OCI-LY1 (cell line): ENCODE measurements at regions not wholly inside any gene's neighbourhood (a gene's known extent, or its start where the extent isn't known, plus 50 kb on each side); places are given as distances from the start of the nearest gene placed in this dataset.

ENCODE experiments used
- H2AFZ ChIP-seq: fragments of 200-600 bp; sonication (generic), shearing (Covaris generic); 2 replicates; pipeline ENCODE4 v1.6.0; 2014; ENCODE audit warnings: antibody characterized with exemption, mild to moderate bottlenecking, low read length
- H3F3A ChIP-seq: fragments of 200-600 bp; sonication (generic), shearing (Covaris generic); 2 replicates; pipeline ENCODE4 v1.6.0; 2014; ENCODE audit warnings: mild to moderate bottlenecking, antibody characterized with exemption, low read length, moderate library complexity; ENCODE audit not compliant: insufficient read depth
- H3K27ac ChIP-seq: fragments of 200-600 bp; sonication (generic); 2 replicates; pipeline ENCODE4 v1.5.1; 2014; ENCODE audit warnings: low read length, mixed run types, mild to moderate bottlenecking, low read depth; ENCODE audit not compliant: poor library complexity, severe bottlenecking
- H3K27me3 ChIP-seq: fragments of 200-600 bp; sonication (generic); 2 replicates; pipeline ENCODE4 v1.6.0; 2014; ENCODE audit warnings: antibody characterized with exemption, mild to moderate bottlenecking, low read length, moderate library complexity; ENCODE audit not compliant: insufficient read depth
- H3K36me3 ChIP-seq: fragments of 200-600 bp; sonication (generic); 2 replicates; pipeline ENCODE4 v1.6.1; 2014; ENCODE audit warnings: mild to moderate bottlenecking, antibody characterized with exemption, low read length, moderate library complexity, mixed read lengths; ENCODE audit not compliant: insufficient read depth
- H3K4me1 ChIP-seq: fragments of 200-600 bp; sonication (generic); 2 replicates; pipeline ENCODE4 v1.5.1; 2014; ENCODE audit warnings: mild to moderate bottlenecking, low read length, moderate library complexity; ENCODE audit not compliant: insufficient read depth, severe bottlenecking
- H3K4me2 ChIP-seq: fragments of 200-600 bp; sonication (generic), shearing (Covaris generic); 2 replicates; pipeline ENCODE4 v1.6.1; 2014; ENCODE audit warnings: low read length
- H3K4me3 ChIP-seq: fragments of 200-600 bp; sonication (generic); 2 replicates; pipeline ENCODE4 v1.5.1; 2014; ENCODE audit warnings: low read length, low read depth, mild to moderate bottlenecking, mixed read lengths; ENCODE audit not compliant: poor library complexity, severe bottlenecking
- H3K79me2 ChIP-seq: fragments of 200-600 bp; shearing (Covaris generic); 2 replicates; pipeline ENCODE4 v1.6.1; 2016; ENCODE audit warnings: mixed run types, low read length, mixed read lengths; ENCODE audit not compliant: insufficient read depth
- H3K9ac ChIP-seq: fragments of 200-600 bp; sonication (generic), shearing (Covaris generic); 2 replicates; pipeline ENCODE4 v1.6.1; 2014; ENCODE audit warnings: mild to moderate bottlenecking, low read length, mixed read lengths
- H3K9me2 ChIP-seq: fragments of 200-600 bp; sonication (generic), shearing (Covaris generic); 2 replicates; pipeline ENCODE4 v1.6.1; 2014; ENCODE audit warnings: low read depth, mild to moderate bottlenecking, low read length, mixed read lengths
- H3K9me3 ChIP-seq: fragments of 200-600 bp; shearing (Covaris generic); 2 replicates; pipeline ENCODE4 v1.6.1; 2014; ENCODE audit warnings: low read length, mixed read lengths
- H4K20me1 ChIP-seq: fragments of 200-600 bp; sonication (generic), shearing (Covaris generic); 2 replicates; pipeline ENCODE4 v1.6.0; 2016; ENCODE audit warnings: mild to moderate bottlenecking, low read length; ENCODE audit not compliant: insufficient read depth
- CTCF ChIP-seq: fragments of 200-600 bp; sonication (generic), shearing (Covaris generic); IDR thresholded peaks from 2 replicates; pipeline ENCODE4 v1.5.1; 2017; ENCODE audit warnings: mild to moderate bottlenecking, antibody characterized with exemption, low read length, moderate library complexity, mixed read lengths
- EZH2 ChIP-seq: fragments of 200-600 bp; sonication (generic), shearing (Covaris generic); IDR thresholded peaks from 2 replicates; pipeline ENCODE4 v1.8.0; 2017; ENCODE audit warnings: borderline replicate concordance, mixed run types, mild to moderate bottlenecking, antibody characterized with exemption, low read length, moderate library complexity, mixed read lengths

GRCh38 chr3:35932995-35933394, 293.7 kb downstream of the ARPP21 start:
- no peaks in the 10 kb centered on the region for H3F3A ChIP-seq
- no peaks in the 10 kb centered on the region for H4K20me1 ChIP-seq
- no peaks in the 10 kb centered on the region for H3K9me3 ChIP-seq
- TF ChIP-seq EZH2, result no peak
- no peak for TF ChIP-seq CTCF
- no peak overlapping the region for H3K27ac ChIP-seq
- no peak overlapping the region for H3K9ac ChIP-seq
- no peaks in the 10 kb centered on the region for H3K36me3 ChIP-seq
- no peak overlapping the region for H3K4me2 ChIP-seq
- no peak overlapping the region for H3K4me3 ChIP-seq
- H3K4me1 ChIP-seq, result peaks cover 39% of the 10 kb centered on the region
- no peak overlapping the region for H2AFZ ChIP-seq
- H3K9me2 ChIP-seq, result no peaks in the 10 kb centered on the region
- no peaks in the 10 kb centered on the region for H3K27me3 ChIP-seq
- no peaks in the 10 kb centered on the region for H3K79me2 ChIP-seq

GRCh38 chr3:35936571-35936970, 297.2 kb downstream of the ARPP21 start:
- no peak overlapping the region for H2AFZ ChIP-seq
- no peak overlapping the region for H3K4me2 ChIP-seq
- H3K9me3 ChIP-seq, result no peaks in the 10 kb centered on the region
- H3K4me1 ChIP-seq, result peaks cover 31% of the 10 kb centered on the region
- no peaks in the 10 kb centered on the region for H3F3A ChIP-seq
- H3K36me3 ChIP-seq, result no peaks in the 10 kb centered on the region
- no peaks in the 10 kb centered on the region for H3K79me2 ChIP-seq
- TF ChIP-seq CTCF, result no peak
- no peak for TF ChIP-seq EZH2
- no peak overlapping the region for H3K9ac ChIP-seq
- no peak overlapping the region for H3K27ac ChIP-seq
- H3K4me3 ChIP-seq, result no peak overlapping the region
- no peaks in the 10 kb centered on the region for H3K9me2 ChIP-seq
- no peaks in the 10 kb centered on the region for H4K20me1 ChIP-seq
- no peaks in the 10 kb centered on the region for H3K27me3 ChIP-seq

GRCh38 chr3:35944926-35945710, 305.8 kb downstream of the ARPP21 start:
- Histone ChIP-seq H2AFZ (peak overlapping the region; percentile 84), H3F3A (no peaks in the 10 kb centered on the region), H3K36me3 (no peaks in the 10 kb centered on the region), H3K9ac (no peak overlapping the region), H3K27ac (no peak overlapping the region), H3K79me2 (no peaks in the 10 kb centered on the region), H3K4me2 (0 out of 2 replicates have a peak overlapping the region, but pooled peaks have one; percentile 38), H3K9me2 (no peaks in the 10 kb centered on the region), H3K4me1 (peaks cover 25% of the 10 kb centered on the region), H3K27me3 (no peaks in the 10 kb centered on the region), H4K20me1 (no peaks in the 10 kb centered on the region), H3K9me3 (no peaks in the 10 kb centered on the region), H3K4me3 (no peak overlapping the region)
- TF ChIP-seq CTCF (no peak), EZH2 (no peak)
